HG02870 (cell line): ENCODE measurements at regions not wholly inside any gene's neighbourhood (a gene's known extent, or its start where the extent isn't known, plus 50 kb on each side); places are given as distances from the start of the nearest gene placed in this dataset.

Experiments used
- ATAC-seq: cut with Tn5 transposase; IDR thresholded peaks from one replicate; pipeline ENCODE4 v1.9.1; 2021; ENCODE audit warnings: mild to moderate bottlenecking, moderate library complexity; ENCODE audit not compliant: unreplicated experiment

- no peak for ATAC-seq
Observed at GRCh38 chr10:126846959-126847358, 58.3 kb upstream of the DOCK1 start.

GRCh38 chr10:126847666-126848065, 57.6 kb upstream of the DOCK1 start:
- no peak for ATAC-seq

- ATAC-seq = no peak
Observed at GRCh38 chr10:126849646-126850045, 55.6 kb upstream of the DOCK1 start.

GRCh38 chr10:126851414-126852108, 53.7 kb upstream of the DOCK1 start:
- no peak for ATAC-seq

GRCh38 chr10:126854726-126855495, 50.3 kb upstream of the DOCK1 start:
- no peak for ATAC-seq
